NT2/D1 (cell line): ENCODE measurements at regions not wholly inside any gene's neighbourhood (a gene's known extent, or its start where the extent isn't known, plus 50 kb on each side); places are given as distances from the start of the nearest gene placed in this dataset.

ENCODE experiments used
- SUZ12 ChIP-seq: IDR thresholded peaks from 2 replicates; pipeline ENCODE4 v1.6.1; 2011; ENCODE audit not compliant: insufficient read length, insufficient read depth; ENCODE audit errors: extremely low read depth
- YY1 ChIP-seq: IDR thresholded peaks from 2 replicates; pipeline ENCODE4 v1.6.1; 2011; ENCODE audit not compliant: insufficient read length, insufficient read depth
- ZNF274 ChIP-seq: IDR thresholded peaks from 2 replicates; pipeline ENCODE4 v1.6.1; 2011; ENCODE audit warnings: mild to moderate bottlenecking, low read depth, low read length

- TF ChIP-seq ZNF274 = no peak
- no peak for TF ChIP-seq SUZ12
- no peak for TF ChIP-seq YY1
These were observed 209.6 kb downstream of the EMX2 start for GRCh38 chr10:117752103-117752502.
